Neural progenitor cell (in vitro differentiated cells): ENCODE measurements at regions not wholly inside any gene's neighbourhood (a gene's known extent, or its start where the extent isn't known, plus 50 kb on each side); places are given as distances from the start of the nearest gene placed in this dataset. TPM values are rescaled to one million over a fixed set of nuclear protein-coding genes. Genes with fewer than 3 reads are reported as not detected.

Experiments used
- DNase-seq: peaks from one replicate; pipeline ENCODE4 v3.0.0-alpha.2; 2016; ENCODE audit warnings: low spot score
- H2AFZ ChIP-seq: fragments of 200-600 bp; sonication (generic); replicated peaks from 2 replicates; pipeline ENCODE4 v1.6.1; 2016; ENCODE audit warnings: antibody characterized with exemption
- H3F3A ChIP-seq: fragments of 200-600 bp; sonication (generic); 2 replicates; pipeline ENCODE4 v1.6.1; 2016; ENCODE audit warnings: antibody characterized with exemption, low read depth
- H3K27ac ChIP-seq: fragments of 200-600 bp; sonication (generic); 2 replicates; pipeline ENCODE4 v1.5.1; 2016; ENCODE audit warnings: mild to moderate bottlenecking
- H3K27me3 ChIP-seq: fragments of 200-600 bp; sonication (generic); 2 replicates; pipeline ENCODE4 v1.6.1; 2016; ENCODE audit warnings: mild to moderate bottlenecking, moderate library complexity
- H3K36me3 ChIP-seq: fragments of 200-600 bp; sonication (generic); 2 replicates; pipeline ENCODE4 v1.5.1; 2016
- H3K4me1 ChIP-seq: fragments of 200-600 bp; sonication (generic); 2 replicates; pipeline ENCODE4 v1.6.1; 2016; ENCODE audit warnings: mixed run types
- H3K4me2 ChIP-seq: fragments of 200-600 bp; sonication (generic); 2 replicates; pipeline ENCODE4 v1.6.1; 2016
- H3K4me3 ChIP-seq: fragments of 200-600 bp; sonication (generic); 2 replicates; pipeline ENCODE4 v1.5.1; 2016
- H3K79me2 ChIP-seq: fragments of 200-600 bp; sonication (generic); 2 replicates; pipeline ENCODE4 v1.6.1; 2016; ENCODE audit warnings: low read depth
- H3K9ac ChIP-seq: fragments of 200-600 bp; sonication (generic); 2 replicates; pipeline ENCODE4 v1.6.1; 2016
- H3K9me3 ChIP-seq: fragments of 200-600 bp; sonication (generic); 2 replicates; pipeline ENCODE4 v1.5.1; 2016; ENCODE audit warnings: low read depth
- H4K20me1 ChIP-seq: fragments of 200-600 bp; sonication (generic); 2 replicates; pipeline ENCODE4 v1.6.1; 2016; ENCODE audit warnings: low read depth
- H3K27ac Mint-ChIP-seq: 3 replicates; pipeline ENCODE4 v1.8.0; 2021; ENCODE audit warnings: mixed read lengths
- H3K27me3 Mint-ChIP-seq: 2 replicates; pipeline ENCODE4 v1.8.0; 2022; ENCODE audit warnings: low read depth, mild to moderate bottlenecking, inconsistent platforms, moderate library complexity, mixed read lengths; ENCODE audit not compliant: insufficient read depth
- H3K36me3 Mint-ChIP-seq: 3 replicates; pipeline ENCODE4 v1.8.0; 2021; ENCODE audit warnings: mixed read lengths
- H3K4me1 Mint-ChIP-seq: 3 replicates; pipeline ENCODE4 v1.8.0; 2021; ENCODE audit warnings: mixed read lengths
- H3K4me3 Mint-ChIP-seq: 3 replicates; pipeline ENCODE4 v1.8.0; 2021; ENCODE audit warnings: mild to moderate bottlenecking, moderate library complexity, mixed read lengths
- H3K9me3 Mint-ChIP-seq: 3 replicates; pipeline ENCODE4 v1.8.0; 2020; ENCODE audit warnings: mixed read lengths
- CTCF ChIP-seq: fragments of 200-600 bp; sonication (generic); IDR thresholded peaks from 2 replicates; pipeline ENCODE4 v1.5.1; 2017; ENCODE audit warnings: antibody characterized with exemption, mild to moderate bottlenecking
- EZH2 ChIP-seq: fragments of 200-600 bp; sonication (generic); IDR thresholded peaks from 2 replicates; pipeline ENCODE4 v1.6.1; 2017; ENCODE audit warnings: antibody characterized with exemption, mild to moderate bottlenecking, moderate library complexity
- EZH2phosphoT487 ChIP-seq: fragments of 200-600 bp; sonication (generic); IDR thresholded peaks from 2 replicates; pipeline ENCODE4 v1.6.1; 2017; ENCODE audit warnings: antibody characterized with exemption
- microRNA-seq: library from miRNA; unstranded; fragments of <30 nt; microRNA quantifications from one replicate; pipeline ENCODE4, GENCODE V29; 2016
- small RNA-seq: library from RNA; depleted of rRNA; stranded (forward); fragments of <200 nt; gene quantifications from one replicate; pipeline ENCODE3, GENCODE V24; 2015

DNA sequence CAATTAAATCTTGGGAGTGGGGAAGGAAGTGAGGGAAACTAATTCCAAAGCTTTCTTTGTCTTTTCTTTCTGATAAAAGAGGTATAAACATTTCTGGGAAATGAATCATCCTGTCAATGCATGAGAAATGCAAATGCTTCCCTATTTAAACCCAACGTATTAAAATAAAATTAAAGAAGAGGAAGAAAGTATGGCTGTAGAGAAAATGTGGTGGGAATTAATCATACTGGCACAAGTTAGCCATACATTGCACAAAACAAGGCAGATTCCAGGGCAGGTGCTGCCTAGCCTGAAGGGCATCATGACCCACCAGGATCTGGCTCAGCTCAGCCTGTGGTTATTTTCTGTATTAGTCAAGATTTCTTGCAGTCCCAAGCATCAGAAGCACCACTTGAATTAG lies 338.0 kb downstream of the NYAP2 start:
- TF ChIP-seq EZH2 (no peak), CTCF (no peak), EZH2phosphoT487 (no peak)
- H3K36me3 Mint-ChIP-seq = no peaks in the 10 kb centered on the region

DNA sequence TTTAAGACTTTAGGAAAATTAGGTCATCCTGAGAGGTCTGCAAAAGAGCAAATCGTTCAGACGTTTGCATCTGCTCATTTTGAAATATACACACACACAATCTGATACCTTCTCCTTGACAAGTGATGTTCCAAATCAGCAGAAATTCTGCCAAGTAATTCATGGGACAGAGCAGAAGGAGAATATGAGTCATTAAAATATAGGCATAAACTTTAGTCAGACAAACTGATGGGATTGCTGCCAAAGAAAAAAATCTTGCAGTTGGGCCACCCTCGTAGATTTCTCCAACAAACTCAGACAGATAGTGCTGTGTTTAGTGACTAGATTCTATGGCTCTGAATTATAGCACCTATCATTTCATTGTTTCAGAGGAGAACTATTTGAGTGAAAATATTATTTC lies 336.3 kb downstream of the NYAP2 start:
- Mint-ChIP-seq H3K27ac (no peak overlapping the region), H3K9me3 (no peaks in the 10 kb centered on the region), H3K4me1 (no peaks in the 10 kb centered on the region), H3K36me3 (no peaks in the 10 kb centered on the region), H3K27me3 (no peaks in the 10 kb centered on the region), H3K4me3 (no peak overlapping the region)
- Histone ChIP-seq H3K4me2 (no peak overlapping the region), H3K27me3 (no peaks in the 10 kb centered on the region), H3F3A (no peaks in the 10 kb centered on the region), H3K79me2 (no peaks in the 10 kb centered on the region), H3K27ac (no peak overlapping the region), H3K9ac (no peak overlapping the region), H3K9me3 (no peaks in the 10 kb centered on the region), H3K36me3 (no peaks in the 10 kb centered on the region), H3K4me1 (no peaks in the 10 kb centered on the region), H2AFZ (no peak overlapping the region), H3K4me3 (no peak overlapping the region), H4K20me1 (no peaks in the 10 kb centered on the region)
- TF ChIP-seq CTCF = no peak
- no peak for TF ChIP-seq EZH2
- TF ChIP-seq EZH2phosphoT487 = no peak
- DNase-seq = no peak

More for the DNA sequence above, 338.0 kb downstream of the NYAP2 start:
- Histone ChIP-seq H3F3A (no peaks in the 10 kb centered on the region), H2AFZ (no peak overlapping the region), H4K20me1 (no peaks in the 10 kb centered on the region), H3K27me3 (no peaks in the 10 kb centered on the region), H3K36me3 (no peaks in the 10 kb centered on the region), H3K9me3 (no peaks in the 10 kb centered on the region), H3K9ac (no peak overlapping the region), H3K4me3 (no peak overlapping the region), H3K4me2 (no peak overlapping the region), H3K27ac (no peak overlapping the region), H3K79me2 (no peaks in the 10 kb centered on the region), H3K4me1 (no peaks in the 10 kb centered on the region)
- no peak overlapping the region for H3K27ac Mint-ChIP-seq
- H3K27me3 Mint-ChIP-seq = no peaks in the 10 kb centered on the region
- H3K4me3 Mint-ChIP-seq = no peak overlapping the region
- no peaks in the 10 kb centered on the region for H3K9me3 Mint-ChIP-seq
- no peaks in the 10 kb centered on the region for H3K4me1 Mint-ChIP-seq
- DNase-seq = no peak

DNA sequence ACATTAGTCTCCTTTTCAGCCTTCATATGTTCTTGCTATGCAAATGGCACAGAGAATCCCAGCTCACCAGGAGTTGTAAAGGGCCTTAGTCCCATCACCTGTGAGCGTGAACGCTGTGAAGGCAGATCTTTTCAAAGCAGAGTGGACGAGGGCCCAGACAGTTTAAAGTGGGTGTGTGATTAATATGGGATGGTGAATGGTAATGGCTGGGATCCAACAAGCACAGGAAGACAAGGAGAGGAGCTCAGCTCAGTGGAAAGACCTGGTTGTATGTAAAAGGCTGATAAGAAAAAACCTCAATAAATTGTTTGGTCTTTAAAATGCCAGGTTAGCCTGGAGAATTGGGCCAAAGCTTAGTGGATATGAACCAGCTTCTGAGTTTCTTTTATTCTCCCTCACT lies 326.2 kb downstream of the NYAP2 start:
- Histone ChIP-seq H3K27me3 (no peaks in the 10 kb centered on the region), H3K27ac (no peak overlapping the region), H3K4me1 (no peaks in the 10 kb centered on the region), H3K36me3 (no peaks in the 10 kb centered on the region), H3K9ac (no peak overlapping the region), H3K79me2 (no peaks in the 10 kb centered on the region), H3K4me3 (no peak overlapping the region), H4K20me1 (no peaks in the 10 kb centered on the region), H3F3A (no peaks in the 10 kb centered on the region), H2AFZ (no peak overlapping the region), H3K9me3 (no peaks in the 10 kb centered on the region), H3K4me2 (no peak overlapping the region)
- DNase-seq = no peak
- Mint-ChIP-seq H3K27me3 (peaks cover 2% of the 10 kb centered on the region), H3K9me3 (no peaks in the 10 kb centered on the region), H3K4me3 (no peak overlapping the region), H3K27ac (no peak overlapping the region), H3K36me3 (no peaks in the 10 kb centered on the region), H3K4me1 (no peaks in the 10 kb centered on the region)
- no peak for TF ChIP-seq EZH2
- no peak for TF ChIP-seq CTCF
- no peak for TF ChIP-seq EZH2phosphoT487

Small RNAs in the stretch of these regions (microRNA-seq; reads per million reads assigned to microRNA genes)
- not detected for gene MIR5702

Small RNAs in the stretch of these regions (small RNA-seq; reads per million reads assigned to genes)
- gene AC068138.1 = not detected
- gene MIR5702 = not detected
